HCT116 (cell line): ENCODE measurements at regions not wholly inside any gene's neighbourhood (a gene's known extent, or its start where the extent isn't known, plus 50 kb on each side); places are given as distances from the start of the nearest gene placed in this dataset.
"Not testable (repeated sequence)": the region's sequence is repeated elsewhere in the genome, so short reads cannot be mapped to it uniquely, and the experiment has no call there.

Experiments
- ATAC-seq: fragments of 200-7000 bp; cut with Tn5 transposase; 2 replicates; pipeline ENCODE4 v1.9.1; 2020; ENCODE audit warnings: mild to moderate bottlenecking, moderate library complexity
- BruUV-seq: library from RNA; stranded (reverse); fragments of 400-500 nt; replicated peaks from 2 replicates; lab custom pipeline; 2021; lab: Mats Ljungman, UMichigan
- CTCF ChIA-PET: fragments of 300-600 bp; sonication (Branson Sonifier 250); formaldehyde crosslinking; loops from one replicate; lab custom pipeline; 2021; ENCODE audit warnings: antibody characterized with exemption; lab: Charles Lee
- POLR2A ChIA-PET: fragments of 300-600, 350-600 bp; sonication (Branson Sonifier 250); formaldehyde crosslinking; loops from one replicate; lab custom pipeline; 2021; ENCODE audit warnings: antibody characterized with exemption; lab: Charles Lee
- RAD21 ChIA-PET, 2 experiments: fragments of 300-600 bp; sonication (Branson Sonifier 250); formaldehyde crosslinking; loops; one replicate each; lab custom pipeline; 2023; ENCODE audit warnings: low total read pairs in 2 of 2; ENCODE audit not compliant: uncharacterized antibody in 2 of 2, unreplicated experiment in 2 of 2, low non-redundant PET in 1 of 2; lab: Charles Lee
- DNase-seq: peaks from one replicate; pipeline ENCODE4 v3.0.0-alpha.2; 2010; ENCODE audit warnings: low read depth, low spot score
- H2AFZ ChIP-seq: fragments of 200-600 bp; shearing (Covaris generic), sonication (generic); 2 replicates; pipeline ENCODE4 v1.6.1; 2017; ENCODE audit warnings: low read depth, mixed run types, mixed read lengths, antibody characterized with exemption, low read length; ENCODE audit not compliant: poor library complexity, severe bottlenecking
- H3K27ac ChIP-seq: 2 replicates; pipeline ENCODE4 v1.5.1; 2012; ENCODE audit warnings: low read depth, low read length
- H3K27me3 ChIP-seq: fragments of 200-600 bp; sonication (generic); 2 replicates; pipeline ENCODE4 v1.6.1; 2016; ENCODE audit warnings: mixed run types, low read length, mixed read lengths; ENCODE audit not compliant: insufficient read depth
- H3K36me3 ChIP-seq, 2 experiments: fragments of 200-500 bp in 1 of 2; fragments of 200-600 bp in 1 of 2; sonication (Bioruptor generic) in 1 of 2; sonication (generic) in 1 of 2; 2 replicates each; pipeline versions ENCODE4 v1.5.1 to v1.6.1; 2014 to 2016; ENCODE audit warnings: low read length in 2 of 2, inconsistent platforms in 1 of 2, mixed read lengths in 1 of 2, mixed run types in 1 of 2; ENCODE audit not compliant: insufficient read depth in 2 of 2, control insufficient read depth in 1 of 2
- H3K4me1 ChIP-seq, 2 experiments: fragments of 200-600 bp in 1 of 2; sonication (generic) in 1 of 2; 2 replicates each; pipeline versions ENCODE4 v1.5.1 to v1.6.1; 2012 to 2017; ENCODE audit warnings: low read length in 2 of 2, inconsistent platforms in 1 of 2, mild to moderate bottlenecking in 1 of 2, mixed read lengths in 1 of 2, mixed run types in 1 of 2, moderate library complexity in 1 of 2; ENCODE audit not compliant: insufficient read depth in 2 of 2, control insufficient read depth in 1 of 2
- H3K4me2 ChIP-seq: fragments of 200-600 bp; sonication (generic); 2 replicates; pipeline ENCODE4 v1.6.1; 2017; ENCODE audit warnings: mixed run types, low read length, mixed read lengths
- H3K4me3 ChIP-seq, 2 experiments: fragments of 200-600 bp in 1 of 2; sonication (generic) in 1 of 2; replicated peaks in 1 of 2; 2 replicates each; pipeline ENCODE4 v1.5.1; 2011 to 2016; ENCODE audit warnings: low read length in 2 of 2, control low read depth in 1 of 2, low read depth in 1 of 2, mild to moderate bottlenecking in 1 of 2, mixed read lengths in 1 of 2, mixed run types in 1 of 2
- H3K79me2 ChIP-seq: fragments of 200-600 bp; sonication (generic); 2 replicates; pipeline ENCODE4 v1.6.1; 2017; ENCODE audit warnings: mild to moderate bottlenecking, mixed run types, low read length, moderate library complexity, mixed read lengths; ENCODE audit not compliant: insufficient read depth
- H3K9ac ChIP-seq: fragments of 200-600 bp; sonication (generic); 2 replicates; pipeline ENCODE4 v1.6.1; 2016; ENCODE audit warnings: low read length, mixed read lengths
- H3K9me2 ChIP-seq: fragments of 200-600 bp; sonication (generic), shearing (Covaris generic); 2 replicates; pipeline ENCODE4 v1.6.1; 2017; ENCODE audit warnings: mixed run types, mild to moderate bottlenecking, moderate library complexity; ENCODE audit not compliant: insufficient read depth
- H3K9me3 ChIP-seq, 2 experiments: fragments of 200-500 bp in 1 of 2; fragments of 200-600 bp in 1 of 2; sonication (Bioruptor generic) in 1 of 2; sonication (generic) in 1 of 2; 2 replicates each; pipeline ENCODE4 v1.6.1; 2014 to 2017; ENCODE audit warnings: low read length in 2 of 2, mixed read lengths in 2 of 2, inconsistent platforms in 1 of 2, low read depth in 1 of 2, mild to moderate bottlenecking in 1 of 2, mixed run types in 1 of 2, moderate library complexity in 1 of 2; ENCODE audit not compliant: control insufficient read depth in 1 of 2, insufficient read depth in 1 of 2
- H4K20me1 ChIP-seq: fragments of 200-600 bp; sonication (generic), shearing (Covaris generic); 2 replicates; pipeline ENCODE4 v1.6.1; 2017; ENCODE audit warnings: mixed run types, mild to moderate bottlenecking, moderate library complexity; ENCODE audit not compliant: insufficient read depth
- POLR2AphosphoS5 ChIP-seq: IDR thresholded peaks from 2 replicates; pipeline ENCODE4 v1.6.1; 2011; ENCODE audit warnings: mild to moderate bottlenecking, low read depth, low read length, moderate library complexity
- RAD21 ChIP-seq: IDR thresholded peaks from 2 replicates; pipeline ENCODE4 v1.6.1; 2012; ENCODE audit warnings: low read depth, mild to moderate bottlenecking
- YY1 ChIP-seq: IDR thresholded peaks from 2 replicates; pipeline ENCODE4 v1.6.1; 2011; ENCODE audit warnings: low read length, low read depth, moderate library complexity, mild to moderate bottlenecking; ENCODE audit not compliant: insufficient replicate concordance; ENCODE audit errors: extremely low read depth
- intact Hi-C: fragments of 100-400 bp; cut with micrococcal nuclease; formaldehyde crosslinking; loops from 2 replicates; pipeline ENCODE4 v1.10.0; 2022
- TF ChIP-seq, protein P1 (sequence below): IDR thresholded peaks from 2 replicates; pipeline ENCODE4 v1.6.1; 2012
- TF ChIP-seq, protein P2 (sequence below), 3 experiments: fragments of 200-600 bp in 1 of 3; sonication (generic) in 1 of 3; IDR thresholded peaks in 2 of 3; conservative IDR thresholded peaks in 1 of 3; 2 replicates each; pipeline ENCODE4 v1.5.1; 2012 to 2017; ENCODE audit warnings: low read depth in 2 of 3, low read length in 2 of 3, antibody characterized with exemption in 1 of 3, borderline replicate concordance in 1 of 3, control low read depth in 1 of 3, mild to moderate bottlenecking in 1 of 3, mixed read lengths in 1 of 3, mixed run types in 1 of 3, moderate library complexity in 1 of 3; ENCODE audit not compliant: insufficient read depth in 1 of 3

DNA sequence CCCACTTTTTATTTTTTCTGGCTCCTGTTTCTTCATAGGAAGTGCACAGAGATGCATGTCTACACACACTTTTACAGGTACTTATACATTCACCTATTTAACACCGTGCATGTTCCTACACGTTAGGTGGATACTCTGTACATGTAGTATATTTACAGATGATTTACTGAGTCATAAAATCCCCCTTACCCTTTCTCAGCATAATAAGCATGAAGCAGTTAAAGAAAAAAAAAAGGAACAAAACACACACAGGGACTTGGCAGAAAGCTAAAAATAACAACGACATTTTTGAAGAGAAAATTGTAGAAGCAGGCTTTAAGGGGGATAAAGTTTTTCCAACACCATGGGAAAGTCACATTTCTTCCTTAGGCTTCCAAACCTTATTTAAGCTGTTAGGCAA is 96.4 kb upstream of the IQCM start:
- no TSS peak for BruUV-seq
- Histone ChIP-seq H2AFZ (no peak overlapping the region), H3K4me2 (no peak overlapping the region), H3K79me2 (no peaks in the 10 kb centered on the region), H3K4me3 (no peak overlapping the region), H3K9me2 (no peaks in the 10 kb centered on the region), H3K27me3 (no peaks in the 10 kb centered on the region), H4K20me1 (no peaks in the 10 kb centered on the region), H3K36me3 (no peaks in the 10 kb centered on the region), H3K4me1 (no peaks in the 10 kb centered on the region), H3K9ac (no peak overlapping the region), H3K27ac (no peak overlapping the region), H3K9me3 (no peaks in the 10 kb centered on the region)
- intact Hi-C loops = no loop called here
- no peak for DNase-seq
- RAD21 ChIA-PET = no interaction called here
- POLR2A ChIA-PET = no interaction called here
- no peak for ATAC-seq
- TF ChIP-seq, protein P1, sequence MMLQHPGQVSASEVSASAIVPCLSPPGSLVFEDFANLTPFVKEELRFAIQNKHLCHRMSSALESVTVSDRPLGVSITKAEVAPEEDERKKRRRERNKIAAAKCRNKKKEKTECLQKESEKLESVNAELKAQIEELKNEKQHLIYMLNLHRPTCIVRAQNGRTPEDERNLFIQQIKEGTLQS = no peak
- CTCF ChIA-PET = no interaction called here

DNA sequence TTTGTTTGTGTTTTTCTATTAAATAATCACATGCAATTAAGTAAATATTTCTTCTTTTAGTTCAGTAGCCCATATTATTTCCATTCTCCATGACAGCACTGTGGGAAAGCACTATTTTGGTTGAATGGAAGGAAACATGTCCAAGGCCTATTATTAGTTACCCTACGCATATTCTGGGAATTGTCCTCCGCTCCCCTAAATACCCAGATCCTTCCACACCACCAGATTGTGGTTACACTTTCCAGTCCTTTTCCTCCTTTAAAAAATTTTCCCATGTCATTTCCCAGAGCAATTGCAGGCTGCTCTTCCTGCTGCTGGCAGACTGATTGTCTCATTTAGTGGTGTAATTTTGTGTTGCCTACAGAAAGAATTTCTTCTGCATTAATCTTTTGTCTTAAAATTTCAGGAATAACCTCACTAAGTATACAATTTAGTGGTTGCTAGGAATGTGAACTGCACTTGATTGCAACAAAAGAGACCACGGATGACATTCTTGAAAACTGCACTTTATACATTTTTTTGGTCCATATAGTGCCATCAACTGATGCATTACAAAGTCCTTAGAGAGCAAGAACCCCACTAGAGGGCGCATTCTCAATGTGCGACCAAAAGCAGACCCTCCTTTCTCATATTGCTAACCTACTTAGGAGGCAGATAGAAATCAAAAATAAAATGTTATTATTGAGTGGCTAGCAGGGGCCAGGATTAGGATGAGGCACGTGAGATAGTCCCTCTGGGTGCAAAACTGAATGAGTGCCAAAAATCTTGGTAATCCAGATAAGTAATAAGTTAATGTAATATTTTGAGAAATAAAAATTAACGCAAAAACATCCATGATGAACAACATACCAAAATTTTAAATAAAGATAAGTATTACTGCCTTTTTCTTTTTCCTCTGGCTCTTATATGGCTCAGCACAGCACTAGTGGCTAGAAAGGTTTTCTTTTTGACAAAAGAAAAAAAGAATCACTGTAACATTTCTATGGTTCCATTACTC is 98.8 kb upstream of the IQCM start:
- intact Hi-C loops = loop anchor here (2.0 kb wide), 1 partner anchor 328 kb away; no protein-coding TSS in a partner anchor
- Histone ChIP-seq H3K9me2 (no peaks in the 10 kb centered on the region), H3K36me3 (no peaks in the 10 kb centered on the region), H3K27ac (no peak overlapping the region), H4K20me1 (no peaks in the 10 kb centered on the region), H3K4me2 (no peak overlapping the region), H3K27me3 (no peaks in the 10 kb centered on the region), H2AFZ (peak overlapping the region; percentile 34), H3K9ac (no peak overlapping the region), H3K4me1 (no peaks in the 10 kb centered on the region), H3K79me2 (no peaks in the 10 kb centered on the region), H3K9me3 (no peaks in the 10 kb centered on the region), H3K4me3 (no peak overlapping the region)
- ChIA-PET CTCF (interaction anchor here (1.0 kb wide), 1 partner anchor 295 kb away, joined by 3 read pairs; no protein-coding TSS in a partner anchor), POLR2A (no interaction called here), RAD21 (no interaction called here)
- BruUV-seq = no TSS peak
- ATAC-seq (peak; percentile 90), DNase-seq (peak; percentile 52)
- TF ChIP-seq POLR2AphosphoS5 (no peak), YY1 (peak; percentile 16), RAD21 (peak; percentile 65)
- TF ChIP-seq, protein P2, sequence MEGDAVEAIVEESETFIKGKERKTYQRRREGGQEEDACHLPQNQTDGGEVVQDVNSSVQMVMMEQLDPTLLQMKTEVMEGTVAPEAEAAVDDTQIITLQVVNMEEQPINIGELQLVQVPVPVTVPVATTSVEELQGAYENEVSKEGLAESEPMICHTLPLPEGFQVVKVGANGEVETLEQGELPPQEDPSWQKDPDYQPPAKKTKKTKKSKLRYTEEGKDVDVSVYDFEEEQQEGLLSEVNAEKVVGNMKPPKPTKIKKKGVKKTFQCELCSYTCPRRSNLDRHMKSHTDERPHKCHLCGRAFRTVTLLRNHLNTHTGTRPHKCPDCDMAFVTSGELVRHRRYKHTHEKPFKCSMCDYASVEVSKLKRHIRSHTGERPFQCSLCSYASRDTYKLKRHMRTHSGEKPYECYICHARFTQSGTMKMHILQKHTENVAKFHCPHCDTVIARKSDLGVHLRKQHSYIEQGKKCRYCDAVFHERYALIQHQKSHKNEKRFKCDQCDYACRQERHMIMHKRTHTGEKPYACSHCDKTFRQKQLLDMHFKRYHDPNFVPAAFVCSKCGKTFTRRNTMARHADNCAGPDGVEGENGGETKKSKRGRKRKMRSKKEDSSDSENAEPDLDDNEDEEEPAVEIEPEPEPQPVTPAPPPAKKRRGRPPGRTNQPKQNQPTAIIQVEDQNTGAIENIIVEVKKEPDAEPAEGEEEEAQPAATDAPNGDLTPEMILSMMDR (IDR thresholded peaks at IDR 0.05 in 2 of 3, conservative IDR thresholded peaks at IDR 0.05 in 1 of 3; ENCODE audit: borderline replicate concordance in 1 of 3, insufficient read depth in 1 of 3, low read depth in 2 of 3, low read length in 2 of 3) = peak; percentile 55 to 88 (median 81); a peak in 5 of 6 replicates

DNA sequence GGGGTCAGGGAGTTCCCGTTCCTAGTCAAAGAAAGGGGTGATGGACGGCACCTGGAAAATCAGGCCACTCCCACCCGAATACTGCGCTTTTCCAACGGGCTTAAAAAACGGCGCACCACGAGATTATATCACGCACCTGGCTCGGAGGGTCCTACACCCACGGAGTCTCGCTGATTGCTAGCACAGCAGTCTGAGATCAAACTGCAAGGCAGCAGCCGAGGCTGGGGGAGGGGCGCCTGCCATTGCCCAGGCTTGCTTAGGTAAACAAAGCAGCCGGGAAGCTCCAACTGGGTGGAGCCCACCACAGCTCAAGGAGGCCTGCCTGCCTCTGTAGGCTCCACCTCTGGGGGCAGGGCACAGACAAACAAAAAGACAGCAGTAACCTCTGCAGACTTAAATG is 100.1 kb upstream of the IQCM start:
- H3K4me3 ChIP-seq, H3K36me3 ChIP-seq, POLR2A ChIA-PET, BruUV-seq, H3K27ac ChIP-seq, H4K20me1 ChIP-seq, ATAC-seq, H3K27me3 ChIP-seq, H3K4me1 ChIP-seq, H3K79me2 ChIP-seq, DNase-seq, H3K9ac ChIP-seq, H2AFZ ChIP-seq, H3K4me2 ChIP-seq, H3K9me3 ChIP-seq, H3K9me2 ChIP-seq, RAD21 ChIA-PET: not testable (repeated sequence)
- intact Hi-C loops = loop anchor here (2.0 kb wide), 1 partner anchor 327 kb away; no protein-coding TSS in a partner anchor
- CTCF ChIA-PET = interaction anchor here (1.0 kb wide), 1 partner anchor 294 kb away, joined by 3 read pairs; no protein-coding TSS in a partner anchor
